Prostate gland (tissue), 2 donors: ENCODE measurements at regions not wholly inside any gene's neighbourhood (a gene's known extent, or its start where the extent isn't known, plus 50 kb on each side); places are given as distances from the start of the nearest gene placed in this dataset.

Experiments used
- DNase-seq: peaks from one replicate; pipeline ENCODE4 v3.0.0-alpha.2; 2019; ENCODE audit warnings: low spot score
- H3K27ac ChIP-seq, 2 donors: fragments of 200-600 bp; sonication (generic); 2 replicates each; pipeline ENCODE4 v1.5.1; 2017 to 2019
- H3K27me3 ChIP-seq: fragments of 200-600 bp; sonication (generic); replicated peaks from 2 replicates; pipeline ENCODE4 v1.5.1; 2019; ENCODE audit not compliant: insufficient read depth
- H3K36me3 ChIP-seq, 2 donors: fragments of 200-600 bp; sonication (generic); 1 replicate in 1 of 2; 2 replicates in 1 of 2; pipeline versions ENCODE4 v1.5.1 to v1.8.1; 2017 to 2019
- H3K4me1 ChIP-seq: fragments of 200-600 bp; sonication (generic); replicated peaks from 2 replicates; pipeline ENCODE4 v1.5.1; 2019
- H3K4me3 ChIP-seq, 2 donors: fragments of 200-600 bp; sonication (generic); 2 replicates each; pipeline ENCODE4 v1.5.1; 2017 to 2019
- H3K9me3 ChIP-seq: fragments of 200-600 bp; sonication (generic); 2 replicates; pipeline ENCODE4 v1.5.1; 2017
- POLR2A ChIP-seq: fragments of 450-650 bp; IDR thresholded peaks from one replicate; pipeline ENCODE4 v1.6.1; 2016; ENCODE audit warnings: antibody characterized with exemption, mild to moderate bottlenecking
- POLR2AphosphoS5 ChIP-seq: sonication (generic); formaldehyde crosslinking; IDR thresholded peaks from one replicate; pipeline ENCODE4 v1.6.1; 2017; ENCODE audit warnings: antibody characterized with exemption
- WGBS: methylation state at CpG from one replicate; pipeline ENCODE4 v1.1.5; 2018; 5-methylcytosine and 5-hydroxymethylcytosine counted together
- intact Hi-C: fragments of 100-400 bp; cut with DNase I; formaldehyde crosslinking; loops from one replicate; pipeline ENCODE4 v1.14.2; 2022
- TF ChIP-seq, protein P1 (sequence below), 4 experiments: fragments of 200-600 bp in 2 of 4; fragments of 450-650 bp in 2 of 4; sonication (generic) in 2 of 4; IDR thresholded peaks; 1 replicate in 3 of 4; 2 replicates in 1 of 4; pipeline ENCODE4 v1.5.1; 2016 to 2019; ENCODE audit warnings: antibody characterized with exemption in 4 of 4, mild to moderate bottlenecking in 2 of 4, moderate library complexity in 2 of 4

DNA sequence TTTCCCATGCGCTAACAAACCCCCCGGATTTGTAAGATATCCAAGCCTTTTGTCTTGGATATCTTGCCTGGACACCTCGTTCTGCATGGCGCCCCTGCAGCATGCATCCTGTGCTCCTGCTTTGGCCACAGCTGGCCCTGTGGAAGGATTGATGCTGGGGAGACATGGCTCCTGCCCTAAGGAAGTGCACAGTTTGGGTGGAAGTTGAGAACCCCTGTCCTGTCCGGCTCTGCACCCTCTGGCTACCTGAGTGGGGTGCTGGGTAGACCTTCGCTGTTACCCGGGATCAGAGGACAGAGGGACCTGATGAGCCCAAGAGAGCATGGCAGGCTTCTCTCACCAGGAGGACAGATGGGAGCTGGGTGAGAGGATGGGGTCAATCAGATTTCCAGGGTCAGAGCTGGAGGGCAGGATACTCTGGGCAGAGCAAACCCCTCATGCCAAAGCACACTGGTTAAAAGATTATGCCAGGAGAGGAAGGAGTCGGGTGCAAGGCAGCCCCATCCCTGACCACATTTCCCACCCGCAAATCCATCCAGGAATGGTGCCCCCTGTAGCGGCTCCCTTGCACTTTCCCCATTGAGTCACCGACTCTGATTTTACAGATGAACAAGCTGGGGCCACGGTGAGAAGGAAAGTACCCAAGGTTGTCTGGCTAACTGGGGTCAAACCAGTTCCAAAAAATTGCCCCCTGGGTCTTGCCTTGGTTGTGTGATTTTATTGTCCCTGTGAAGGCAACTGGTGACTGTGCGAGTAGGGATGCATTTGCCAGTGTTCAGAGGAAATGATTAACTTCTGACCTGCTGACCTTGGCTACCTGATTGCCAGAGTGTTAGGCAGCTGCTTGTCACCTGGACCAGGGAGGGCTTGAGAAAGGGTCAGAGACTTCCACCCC lies 290.1 kb upstream of the ZMIZ1 start:
- H3K9me3 ChIP-seq, result no peaks in the 10 kb centered on the region
- H3K36me3 ChIP-seq, result no peaks in the 10 kb centered on the region
- TF ChIP-seq, protein P1, sequence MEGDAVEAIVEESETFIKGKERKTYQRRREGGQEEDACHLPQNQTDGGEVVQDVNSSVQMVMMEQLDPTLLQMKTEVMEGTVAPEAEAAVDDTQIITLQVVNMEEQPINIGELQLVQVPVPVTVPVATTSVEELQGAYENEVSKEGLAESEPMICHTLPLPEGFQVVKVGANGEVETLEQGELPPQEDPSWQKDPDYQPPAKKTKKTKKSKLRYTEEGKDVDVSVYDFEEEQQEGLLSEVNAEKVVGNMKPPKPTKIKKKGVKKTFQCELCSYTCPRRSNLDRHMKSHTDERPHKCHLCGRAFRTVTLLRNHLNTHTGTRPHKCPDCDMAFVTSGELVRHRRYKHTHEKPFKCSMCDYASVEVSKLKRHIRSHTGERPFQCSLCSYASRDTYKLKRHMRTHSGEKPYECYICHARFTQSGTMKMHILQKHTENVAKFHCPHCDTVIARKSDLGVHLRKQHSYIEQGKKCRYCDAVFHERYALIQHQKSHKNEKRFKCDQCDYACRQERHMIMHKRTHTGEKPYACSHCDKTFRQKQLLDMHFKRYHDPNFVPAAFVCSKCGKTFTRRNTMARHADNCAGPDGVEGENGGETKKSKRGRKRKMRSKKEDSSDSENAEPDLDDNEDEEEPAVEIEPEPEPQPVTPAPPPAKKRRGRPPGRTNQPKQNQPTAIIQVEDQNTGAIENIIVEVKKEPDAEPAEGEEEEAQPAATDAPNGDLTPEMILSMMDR (IDR thresholded peaks at IDR 0.05), result no peak
- no peak for TF ChIP-seq POLR2A
- TF ChIP-seq POLR2AphosphoS5, result no peak
- no peak overlapping the region for H3K4me3 ChIP-seq
- no peaks in the 10 kb centered on the region for H3K27me3 ChIP-seq
- DNase-seq, result no peak
- intact Hi-C loops, result no loop called here
- peak overlapping the region in 1 of 2 donors; percentile 68 for H3K27ac ChIP-seq
- peaks cover 11% of the 10 kb centered on the region for H3K4me1 ChIP-seq
- WGBS, result 75% methylated on average over 13 of the region's 13 CpGs

DNA sequence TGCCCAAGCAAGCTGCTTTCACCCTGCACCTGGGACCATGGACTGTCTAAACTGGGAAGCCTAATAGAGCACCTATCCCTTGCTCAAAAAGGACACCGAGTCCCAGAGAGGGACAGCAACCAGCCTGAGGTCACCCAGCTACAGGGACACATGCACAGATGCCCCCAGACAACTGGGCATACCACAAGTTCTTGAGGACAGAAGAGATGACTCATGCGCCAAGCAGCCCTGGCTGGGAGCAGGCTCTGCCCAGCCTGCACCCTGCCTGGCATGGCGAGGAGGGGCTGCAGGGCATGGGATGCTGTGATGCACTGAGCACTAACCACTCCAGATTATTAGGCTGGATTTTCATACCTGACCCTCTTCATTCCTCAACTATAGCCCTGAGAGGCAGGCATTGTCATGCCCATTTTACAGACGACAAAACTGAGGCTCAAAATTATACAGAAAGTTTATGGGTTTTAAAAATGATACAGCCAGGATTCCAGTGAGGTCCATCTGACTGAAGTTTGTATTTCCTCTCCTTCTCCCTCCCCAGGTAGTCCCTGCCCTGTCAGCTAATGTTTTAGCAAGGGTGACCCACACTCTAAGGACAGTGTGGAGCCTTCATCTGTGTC lies 289.3 kb upstream of the ZMIZ1 start:
- TF ChIP-seq POLR2A (no peak), POLR2AphosphoS5 (no peak)
- TF ChIP-seq, protein P1 (IDR thresholded peaks at IDR 0.05), result no peak
- Histone ChIP-seq H3K4me1 (peaks cover 11% of the 10 kb centered on the region), H3K27me3 (no peaks in the 10 kb centered on the region), H3K4me3 (no peak overlapping the region), H3K27ac (no peak overlapping the region), H3K36me3 (no peaks in the 10 kb centered on the region), H3K9me3 (no peaks in the 10 kb centered on the region)
- DNase-seq, result no peak
- WGBS, result 77% methylated on average over 4 of the region's 4 CpGs
- intact Hi-C loops, result no loop called here

DNA sequence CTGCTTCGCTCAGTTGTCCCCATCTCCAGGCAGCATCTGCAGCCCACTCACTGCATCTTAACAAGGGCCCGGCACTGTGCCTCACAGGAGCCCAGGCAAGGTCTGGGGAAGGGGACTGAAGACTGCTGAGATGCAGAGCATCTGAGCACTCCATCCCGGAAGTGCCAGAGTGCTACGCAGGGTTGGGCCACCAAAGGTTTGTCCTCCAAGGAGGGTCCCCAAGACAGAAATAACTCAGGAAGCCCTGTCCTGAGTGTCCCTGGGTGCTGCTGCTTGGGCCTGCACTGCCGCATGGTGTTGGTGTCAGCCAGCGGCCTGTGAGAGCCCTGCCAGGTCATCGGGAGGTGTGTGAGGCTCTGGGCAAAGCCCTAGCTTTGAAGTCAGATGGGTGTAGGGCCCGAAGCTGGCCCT lies 288.2 kb upstream of the ZMIZ1 start:
- H3K4me3 ChIP-seq, result no peak overlapping the region
- H3K27ac ChIP-seq, result no peak overlapping the region
- intact Hi-C loops, result no loop called here
- H3K36me3 ChIP-seq, result no peaks in the 10 kb centered on the region
- H3K9me3 ChIP-seq, result no peaks in the 10 kb centered on the region
- no peak for DNase-seq
- H3K27me3 ChIP-seq, result no peaks in the 10 kb centered on the region
- peaks cover 11% of the 10 kb centered on the region for H3K4me1 ChIP-seq
- 95% methylated on average over 8 of the region's 8 CpGs for WGBS
- TF ChIP-seq, protein P1 (IDR thresholded peaks at IDR 0.05), result no peak
- TF ChIP-seq POLR2AphosphoS5 (no peak), POLR2A (no peak)

DNA sequence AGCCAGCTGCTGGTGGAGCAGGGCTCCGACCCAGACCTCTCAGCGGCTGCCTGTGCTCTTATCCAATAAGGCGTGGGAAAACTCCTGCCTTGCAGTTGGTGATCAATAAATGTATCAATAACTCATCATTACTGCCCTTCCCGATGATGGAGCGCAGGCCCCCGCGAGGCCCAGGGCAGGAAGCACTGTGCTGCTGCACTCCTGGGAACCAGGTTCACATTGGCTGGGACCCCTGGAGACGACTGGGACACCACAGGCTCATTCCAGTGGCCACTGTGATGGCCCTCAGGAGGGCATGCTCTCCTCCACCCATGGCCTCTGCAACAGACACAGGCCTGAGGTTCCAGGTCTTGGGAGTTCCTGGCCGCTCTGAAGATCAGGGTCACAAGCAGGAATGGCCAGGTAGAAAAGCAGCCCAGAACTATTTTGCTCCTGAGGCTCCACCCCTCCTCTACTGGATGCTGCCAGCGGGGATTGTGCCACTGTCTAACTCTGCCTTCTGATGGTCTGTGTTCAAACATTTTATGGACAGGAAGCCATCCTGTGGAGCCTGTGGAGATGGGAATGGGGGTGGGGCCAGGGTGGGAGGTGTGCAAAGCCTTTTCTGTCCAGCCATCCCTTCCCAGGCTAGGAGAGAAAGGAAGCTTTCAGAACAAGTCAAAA lies 287.4 kb upstream of the ZMIZ1 start:
- H3K27me3 ChIP-seq, result no peaks in the 10 kb centered on the region
- TF ChIP-seq POLR2AphosphoS5, result no peak
- TF ChIP-seq, protein P1 (IDR thresholded peaks at IDR 0.05), result no peak
- no peak for TF ChIP-seq POLR2A
- DNase-seq, result no peak
- 95% methylated on average over 10 of the region's 10 CpGs for WGBS
- peaks cover 11% of the 10 kb centered on the region for H3K4me1 ChIP-seq
- H3K9me3 ChIP-seq, result no peaks in the 10 kb centered on the region
- H3K36me3 ChIP-seq, result no peaks in the 10 kb centered on the region
- H3K27ac ChIP-seq, result no peak overlapping the region
- H3K4me3 ChIP-seq, result no peak overlapping the region
- intact Hi-C loops, result no loop called here
